H1 (cell line): ENCODE measurements at regions not wholly inside any gene's neighbourhood (a gene's known extent, or its start where the extent isn't known, plus 50 kb on each side); places are given as distances from the start of the nearest gene placed in this dataset.

Experiments used
- RAD21 ChIP-seq, 2 experiments: IDR thresholded peaks in 1 of 2; conservative IDR thresholded peaks in 1 of 2; 2 replicates each; pipeline ENCODE4 v1.6.1; 2011; ENCODE audit warnings: low read depth in 2 of 2, low read length in 2 of 2, improper control_type of control experiment in 1 of 2, inconsistent platforms in 1 of 2, mild to moderate bottlenecking in 1 of 2, moderate library complexity in 1 of 2

GRCh38 chrX:150303386-150304097 lies 59.6 kb upstream of the MAMLD1 start (continued):
- TF ChIP-seq RAD21 (IDR thresholded peaks at IDR 0.05 in 1 of 2, conservative IDR thresholded peaks at IDR 0.05 in 1 of 2; ENCODE audit: low read depth in 2 of 2, low read length in 2 of 2) = no peak
